Thyroid gland (tissue), 4 donors: ENCODE measurements at regions not wholly inside any gene's neighbourhood (a gene's known extent, or its start where the extent isn't known, plus 50 kb on each side); places are given as distances from the start of the nearest gene placed in this dataset.
"Not testable (repeated sequence)": the region's sequence is repeated elsewhere in the genome, so short reads cannot be mapped to it uniquely, and the experiment has no call there.

Experiments
- POLR2A ChIP-seq, 2 donors: fragments of 450-650 bp; IDR thresholded peaks; one replicate each; pipeline ENCODE4 v1.6.1; 2017; ENCODE audit warnings: antibody characterized with exemption in 2 of 2, mild to moderate bottlenecking in 2 of 2, moderate library complexity in 1 of 2
- TF ChIP-seq, protein P1 (sequence below), 6 experiments: fragments of 200-600 bp in 3 of 6; fragments of 450-650 bp in 3 of 6; sonication (generic) in 3 of 6; IDR thresholded peaks; one replicate each; pipeline ENCODE4 v1.5.1; 2016 to 2019; ENCODE audit warnings: antibody characterized with exemption in 6 of 6, mild to moderate bottlenecking in 2 of 6, inconsistent platforms in 1 of 6, moderate library complexity in 1 of 6

DNA sequence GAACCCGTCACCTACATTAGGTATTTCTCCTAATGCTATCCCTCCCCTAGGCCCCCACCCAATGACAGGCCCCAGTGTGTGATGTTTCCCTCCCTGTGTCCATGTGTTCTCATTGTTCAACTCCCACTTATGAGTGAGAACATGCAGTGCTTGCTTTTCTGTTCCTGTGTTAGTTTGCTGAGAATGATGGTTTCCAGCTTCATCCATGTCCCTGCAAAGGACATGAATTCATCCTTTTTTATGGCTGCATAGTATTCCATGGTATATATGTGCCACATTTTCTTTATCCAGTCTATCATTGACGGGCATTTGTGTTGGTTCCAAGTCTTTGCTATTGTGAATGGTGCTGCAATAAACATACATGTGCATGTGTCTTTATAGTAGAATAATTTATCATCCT, 163.2 kb upstream of the LMO3 start:
- TF ChIP-seq, protein P1, sequence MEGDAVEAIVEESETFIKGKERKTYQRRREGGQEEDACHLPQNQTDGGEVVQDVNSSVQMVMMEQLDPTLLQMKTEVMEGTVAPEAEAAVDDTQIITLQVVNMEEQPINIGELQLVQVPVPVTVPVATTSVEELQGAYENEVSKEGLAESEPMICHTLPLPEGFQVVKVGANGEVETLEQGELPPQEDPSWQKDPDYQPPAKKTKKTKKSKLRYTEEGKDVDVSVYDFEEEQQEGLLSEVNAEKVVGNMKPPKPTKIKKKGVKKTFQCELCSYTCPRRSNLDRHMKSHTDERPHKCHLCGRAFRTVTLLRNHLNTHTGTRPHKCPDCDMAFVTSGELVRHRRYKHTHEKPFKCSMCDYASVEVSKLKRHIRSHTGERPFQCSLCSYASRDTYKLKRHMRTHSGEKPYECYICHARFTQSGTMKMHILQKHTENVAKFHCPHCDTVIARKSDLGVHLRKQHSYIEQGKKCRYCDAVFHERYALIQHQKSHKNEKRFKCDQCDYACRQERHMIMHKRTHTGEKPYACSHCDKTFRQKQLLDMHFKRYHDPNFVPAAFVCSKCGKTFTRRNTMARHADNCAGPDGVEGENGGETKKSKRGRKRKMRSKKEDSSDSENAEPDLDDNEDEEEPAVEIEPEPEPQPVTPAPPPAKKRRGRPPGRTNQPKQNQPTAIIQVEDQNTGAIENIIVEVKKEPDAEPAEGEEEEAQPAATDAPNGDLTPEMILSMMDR (IDR thresholded peaks at IDR 0.05): not testable (repeated sequence)
- TF ChIP-seq POLR2A (IDR thresholded peaks at IDR 0.05): not testable (repeated sequence)
